ENCODE measurements at regions not wholly inside any gene's neighbourhood (a gene's known extent, or its start where the extent isn't known, plus 50 kb on each side); places are given as distances from the start of the nearest gene placed in this dataset.

DNA sequence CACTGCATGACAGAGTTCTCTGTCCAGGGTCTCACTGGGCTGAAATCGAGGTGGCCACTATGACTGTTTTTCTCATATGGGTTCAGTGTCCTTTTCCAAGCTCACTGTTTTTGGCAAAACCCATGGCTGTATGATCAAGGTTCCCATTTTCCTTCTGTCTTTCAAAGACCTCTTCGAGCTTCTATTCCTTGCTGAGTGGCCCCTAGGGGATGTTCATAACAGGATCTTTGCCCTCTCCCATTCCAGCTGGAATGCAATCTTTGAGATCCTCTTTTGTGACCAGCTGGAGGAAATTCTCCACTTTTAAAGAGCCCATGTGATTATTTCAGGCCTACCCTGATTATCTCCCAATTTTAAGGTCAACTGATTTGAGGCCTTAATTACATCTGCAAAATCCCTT is 572.5 kb upstream of the SLC10A2 start:
- no peaks in the 10 kb centered on the region for H3K36me3 Mint-ChIP-seq (ENCODE audit: unreplicated experiment)
- H3K4me1 Mint-ChIP-seq (ENCODE audit: low read depth, unreplicated experiment), result peaks cover 34% of the 10 kb centered on the region
- TF ChIP-seq, protein P1, sequence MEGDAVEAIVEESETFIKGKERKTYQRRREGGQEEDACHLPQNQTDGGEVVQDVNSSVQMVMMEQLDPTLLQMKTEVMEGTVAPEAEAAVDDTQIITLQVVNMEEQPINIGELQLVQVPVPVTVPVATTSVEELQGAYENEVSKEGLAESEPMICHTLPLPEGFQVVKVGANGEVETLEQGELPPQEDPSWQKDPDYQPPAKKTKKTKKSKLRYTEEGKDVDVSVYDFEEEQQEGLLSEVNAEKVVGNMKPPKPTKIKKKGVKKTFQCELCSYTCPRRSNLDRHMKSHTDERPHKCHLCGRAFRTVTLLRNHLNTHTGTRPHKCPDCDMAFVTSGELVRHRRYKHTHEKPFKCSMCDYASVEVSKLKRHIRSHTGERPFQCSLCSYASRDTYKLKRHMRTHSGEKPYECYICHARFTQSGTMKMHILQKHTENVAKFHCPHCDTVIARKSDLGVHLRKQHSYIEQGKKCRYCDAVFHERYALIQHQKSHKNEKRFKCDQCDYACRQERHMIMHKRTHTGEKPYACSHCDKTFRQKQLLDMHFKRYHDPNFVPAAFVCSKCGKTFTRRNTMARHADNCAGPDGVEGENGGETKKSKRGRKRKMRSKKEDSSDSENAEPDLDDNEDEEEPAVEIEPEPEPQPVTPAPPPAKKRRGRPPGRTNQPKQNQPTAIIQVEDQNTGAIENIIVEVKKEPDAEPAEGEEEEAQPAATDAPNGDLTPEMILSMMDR (IDR thresholded peaks at IDR 0.05; ENCODE audit: partially characterized antibody, unreplicated experiment), result no peak
- H3K9me3 Mint-ChIP-seq (ENCODE audit: unreplicated experiment), result no peaks in the 10 kb centered on the region
- H3K27ac Mint-ChIP-seq (ENCODE audit: unreplicated experiment), result peak overlapping the region; percentile 78
- H3K4me3 Mint-ChIP-seq (ENCODE audit: unreplicated experiment), result no peak overlapping the region
- DNase-seq, result no peak
- H3K27me3 Mint-ChIP-seq (ENCODE audit: unreplicated experiment), result peaks cover 2% of the 10 kb centered on the region

DNA sequence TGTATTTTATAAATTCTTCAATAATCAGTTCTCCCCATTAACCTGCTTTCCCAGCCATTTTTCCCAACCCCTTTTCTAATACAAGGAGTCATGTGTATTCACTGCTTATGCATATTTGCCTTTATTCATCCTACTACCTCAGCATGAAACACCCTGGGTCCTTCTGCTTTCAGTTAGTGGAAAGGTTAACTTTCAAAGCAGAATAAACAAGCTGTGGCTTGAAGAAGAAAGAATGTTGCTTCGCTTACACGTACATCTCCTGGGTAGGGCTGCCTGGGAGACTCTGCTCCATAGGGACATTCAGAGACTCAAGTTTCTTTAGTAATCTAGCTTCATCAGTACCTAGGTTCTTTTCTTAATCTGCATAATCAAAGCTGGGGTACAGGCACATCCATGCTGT is 567.8 kb upstream of the SLC10A2 start:
- TF ChIP-seq, protein P1 (IDR thresholded peaks at IDR 0.05; ENCODE audit: partially characterized antibody, unreplicated experiment), result no peak
- H3K27ac Mint-ChIP-seq (ENCODE audit: unreplicated experiment), result no peak overlapping the region
- no peaks in the 10 kb centered on the region for H3K36me3 Mint-ChIP-seq (ENCODE audit: unreplicated experiment)
- peaks cover 2% of the 10 kb centered on the region for H3K27me3 Mint-ChIP-seq (ENCODE audit: unreplicated experiment)
- H3K9me3 Mint-ChIP-seq (ENCODE audit: unreplicated experiment), result no peaks in the 10 kb centered on the region
- no peak for DNase-seq
- peaks cover 19% of the 10 kb centered on the region for H3K4me1 Mint-ChIP-seq (ENCODE audit: low read depth, unreplicated experiment)
- no peak overlapping the region for H3K4me3 Mint-ChIP-seq (ENCODE audit: unreplicated experiment)

DNA sequence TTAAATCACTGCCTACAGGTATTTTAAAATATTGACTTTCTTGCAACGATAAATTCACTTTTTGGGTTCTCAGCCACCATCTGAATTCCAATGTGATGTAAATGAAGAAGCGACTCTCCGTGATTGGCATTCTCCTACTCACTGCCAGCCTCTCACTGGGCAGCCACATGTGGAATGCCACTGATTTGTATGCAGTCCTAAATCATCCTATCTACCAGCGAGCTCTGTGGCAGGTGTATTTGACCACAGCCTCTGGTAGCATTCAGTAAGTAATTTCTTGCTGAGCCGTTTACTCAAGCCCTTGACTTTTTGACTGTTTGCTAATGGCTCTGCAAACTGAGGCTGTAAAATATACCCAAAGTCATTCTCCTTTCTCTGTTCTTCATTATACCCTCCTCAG is 559.0 kb upstream of the SLC10A2 start:
- TF ChIP-seq, protein P1 (IDR thresholded peaks at IDR 0.05; ENCODE audit: partially characterized antibody, unreplicated experiment), result no peak
- Mint-ChIP-seq H3K9me3 (ENCODE audit: unreplicated experiment) (no peaks in the 10 kb centered on the region), H3K36me3 (ENCODE audit: unreplicated experiment) (no peaks in the 10 kb centered on the region), H3K4me3 (ENCODE audit: unreplicated experiment) (no peak overlapping the region), H3K27me3 (ENCODE audit: unreplicated experiment) (no peaks in the 10 kb centered on the region), H3K27ac (ENCODE audit: unreplicated experiment) (no peak overlapping the region), H3K4me1 (ENCODE audit: low read depth, unreplicated experiment) (no peaks in the 10 kb centered on the region)
- DNase-seq, result no peak

DNA sequence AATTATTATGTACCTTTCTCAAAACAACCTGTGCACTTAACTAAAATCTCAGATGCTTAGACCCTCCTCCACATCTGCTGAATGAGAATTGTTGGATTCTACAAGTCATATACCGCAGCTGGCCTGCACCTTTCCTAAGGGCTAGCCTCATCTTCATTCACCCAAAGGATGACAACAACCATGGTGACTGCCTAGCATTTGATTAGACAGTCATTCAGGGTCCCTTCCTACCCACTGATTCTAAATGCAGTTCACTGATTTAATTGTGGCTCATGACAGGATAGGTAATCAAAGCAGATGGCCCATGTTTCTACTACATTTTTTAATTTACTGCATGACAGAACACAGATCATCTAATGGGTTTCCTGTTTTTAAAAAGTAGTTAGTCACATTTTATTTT is 551.9 kb upstream of the SLC10A2 start:
- Mint-ChIP-seq H3K27me3 (ENCODE audit: unreplicated experiment) (no peaks in the 10 kb centered on the region), H3K27ac (ENCODE audit: unreplicated experiment) (no peak overlapping the region), H3K9me3 (ENCODE audit: unreplicated experiment) (no peaks in the 10 kb centered on the region), H3K4me1 (ENCODE audit: low read depth, unreplicated experiment) (peaks cover 21% of the 10 kb centered on the region), H3K36me3 (ENCODE audit: unreplicated experiment) (peaks cover 6% of the 10 kb centered on the region), H3K4me3 (ENCODE audit: unreplicated experiment) (no peak overlapping the region)
- DNase-seq, result no peak
- TF ChIP-seq, protein P1 (IDR thresholded peaks at IDR 0.05; ENCODE audit: partially characterized antibody, unreplicated experiment), result no peak

DNA sequence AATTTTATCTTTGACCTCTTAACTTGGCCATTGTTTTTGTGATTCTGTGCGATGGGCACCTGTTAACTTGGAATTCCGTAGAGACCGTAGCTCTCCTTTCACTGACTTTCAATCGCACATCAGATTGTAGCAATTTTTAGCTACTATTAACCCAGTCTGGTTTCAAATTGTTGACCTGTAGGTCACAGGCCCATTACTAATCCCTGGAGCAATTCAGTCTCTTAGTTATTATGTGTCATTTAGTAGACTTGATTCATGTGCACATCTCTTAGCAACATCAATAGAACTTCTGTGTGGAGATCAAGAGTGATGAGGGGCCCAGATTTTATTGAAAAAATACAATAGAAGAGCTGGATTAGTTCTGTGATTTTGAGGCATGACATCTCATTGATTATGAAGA is 549.6 kb upstream of the SLC10A2 start:
- no peak overlapping the region for H3K4me3 Mint-ChIP-seq (ENCODE audit: unreplicated experiment)
- H3K4me1 Mint-ChIP-seq (ENCODE audit: low read depth, unreplicated experiment), result peaks cover 21% of the 10 kb centered on the region

More for the DNA sequence above, 549.6 kb upstream of the SLC10A2 start:
- peak overlapping the region; percentile 34 for H3K27ac Mint-ChIP-seq (ENCODE audit: unreplicated experiment)
- peaks cover 6% of the 10 kb centered on the region for H3K36me3 Mint-ChIP-seq (ENCODE audit: unreplicated experiment)
- no peak for DNase-seq
- H3K27me3 Mint-ChIP-seq (ENCODE audit: unreplicated experiment), result no peaks in the 10 kb centered on the region
- H3K9me3 Mint-ChIP-seq (ENCODE audit: unreplicated experiment), result no peaks in the 10 kb centered on the region
- TF ChIP-seq, protein P1 (IDR thresholded peaks at IDR 0.05; ENCODE audit: partially characterized antibody, unreplicated experiment), result no peak
